WTC11 (cell line): ENCODE measurements at regions not wholly inside any gene's neighbourhood (a gene's known extent, or its start where the extent isn't known, plus 50 kb on each side); places are given as distances from the start of the nearest gene placed in this dataset.

Source experiments
- RELA ChIP-seq: sonication (generic); formaldehyde crosslinking; IDR thresholded peaks from 2 replicates; pipeline ENCODE4 v1.8.1; 2022; ENCODE audit warnings: missing genetic modification reagents, mild to moderate bottlenecking, borderline replicate concordance
- SP1 ChIP-seq: sonication (generic); formaldehyde crosslinking; conservative IDR thresholded peaks from 2 replicates; pipeline ENCODE4 v1.8.1; 2022; ENCODE audit warnings: missing genetic modification reagents
- TF ChIP-seq, protein P1 (sequence below): fragments of 200-600 bp; IDR thresholded peaks from 2 replicates; pipeline ENCODE4 v1.8.0; 2022; ENCODE audit warnings: antibody characterized with exemption

DNA sequence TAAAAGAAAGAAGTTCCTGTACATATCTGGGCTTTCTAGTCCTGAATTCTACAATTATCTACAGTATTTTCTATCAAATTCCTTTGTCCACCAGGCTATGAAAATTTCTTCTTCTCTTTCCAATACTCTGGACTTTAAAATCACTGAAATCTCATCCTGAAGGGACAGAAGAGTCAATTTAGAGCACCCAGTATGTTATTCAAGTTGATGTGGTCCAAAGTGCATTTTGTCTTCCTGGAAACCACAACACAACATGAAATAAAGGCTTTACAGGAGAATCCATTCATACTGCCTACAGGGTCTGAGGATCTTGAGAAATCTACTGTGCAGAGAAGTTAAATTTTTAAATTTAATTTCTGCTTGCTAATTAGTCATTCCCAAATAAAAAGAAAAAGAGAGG lies 94.9 kb upstream of the ADGRF1 start:
- TF ChIP-seq, protein P1, sequence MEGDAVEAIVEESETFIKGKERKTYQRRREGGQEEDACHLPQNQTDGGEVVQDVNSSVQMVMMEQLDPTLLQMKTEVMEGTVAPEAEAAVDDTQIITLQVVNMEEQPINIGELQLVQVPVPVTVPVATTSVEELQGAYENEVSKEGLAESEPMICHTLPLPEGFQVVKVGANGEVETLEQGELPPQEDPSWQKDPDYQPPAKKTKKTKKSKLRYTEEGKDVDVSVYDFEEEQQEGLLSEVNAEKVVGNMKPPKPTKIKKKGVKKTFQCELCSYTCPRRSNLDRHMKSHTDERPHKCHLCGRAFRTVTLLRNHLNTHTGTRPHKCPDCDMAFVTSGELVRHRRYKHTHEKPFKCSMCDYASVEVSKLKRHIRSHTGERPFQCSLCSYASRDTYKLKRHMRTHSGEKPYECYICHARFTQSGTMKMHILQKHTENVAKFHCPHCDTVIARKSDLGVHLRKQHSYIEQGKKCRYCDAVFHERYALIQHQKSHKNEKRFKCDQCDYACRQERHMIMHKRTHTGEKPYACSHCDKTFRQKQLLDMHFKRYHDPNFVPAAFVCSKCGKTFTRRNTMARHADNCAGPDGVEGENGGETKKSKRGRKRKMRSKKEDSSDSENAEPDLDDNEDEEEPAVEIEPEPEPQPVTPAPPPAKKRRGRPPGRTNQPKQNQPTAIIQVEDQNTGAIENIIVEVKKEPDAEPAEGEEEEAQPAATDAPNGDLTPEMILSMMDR: no peak
- TF ChIP-seq SP1 (CRISPR knock-in tag) (no peak), RELA (CRISPR knock-in tag) (no peak)
